Epithelial cell of esophagus (primary cell): ENCODE measurements at regions not wholly inside any gene's neighbourhood (a gene's known extent, or its start where the extent isn't known, plus 50 kb on each side); places are given as distances from the start of the nearest gene placed in this dataset.

Source experiments
- DNase-seq: peaks from one replicate; pipeline ENCODE4 v3.0.0; 2010; ENCODE audit warnings: low read depth
- H3K4me3 ChIP-seq: 2 replicates; pipeline ENCODE4 v1.5.1; 2011; ENCODE audit warnings: mild to moderate bottlenecking, low read length, control low read depth
- TF ChIP-seq, protein P1 (sequence below): IDR thresholded peaks from 2 replicates; pipeline ENCODE4 v1.5.1; 2011; ENCODE audit warnings: low read depth, mild to moderate bottlenecking, low read length, control low read depth, inconsistent platforms; ENCODE audit not compliant: insufficient read depth; ENCODE audit errors: missing control alignments

DNA sequence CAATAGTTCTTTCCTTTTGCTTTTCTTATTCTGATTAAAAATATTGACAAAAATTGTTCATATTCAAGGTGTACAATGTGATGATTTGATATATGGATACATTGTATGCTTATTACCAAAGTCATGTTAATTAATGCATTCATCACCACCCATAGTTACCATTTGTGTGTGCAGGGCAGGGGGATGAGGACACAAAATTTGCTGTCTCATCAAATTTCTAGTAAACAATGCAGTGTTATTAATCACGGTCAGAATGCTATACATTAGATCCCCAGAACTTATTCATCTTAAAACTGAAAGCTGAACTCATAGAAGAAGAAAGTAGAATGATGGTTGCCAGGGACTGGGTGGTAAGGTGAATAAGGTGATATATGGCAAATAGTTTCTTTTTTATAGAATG, 303.7 kb upstream of the SLC24A2 start:
- no peak overlapping the region for H3K4me3 ChIP-seq
- TF ChIP-seq, protein P1, sequence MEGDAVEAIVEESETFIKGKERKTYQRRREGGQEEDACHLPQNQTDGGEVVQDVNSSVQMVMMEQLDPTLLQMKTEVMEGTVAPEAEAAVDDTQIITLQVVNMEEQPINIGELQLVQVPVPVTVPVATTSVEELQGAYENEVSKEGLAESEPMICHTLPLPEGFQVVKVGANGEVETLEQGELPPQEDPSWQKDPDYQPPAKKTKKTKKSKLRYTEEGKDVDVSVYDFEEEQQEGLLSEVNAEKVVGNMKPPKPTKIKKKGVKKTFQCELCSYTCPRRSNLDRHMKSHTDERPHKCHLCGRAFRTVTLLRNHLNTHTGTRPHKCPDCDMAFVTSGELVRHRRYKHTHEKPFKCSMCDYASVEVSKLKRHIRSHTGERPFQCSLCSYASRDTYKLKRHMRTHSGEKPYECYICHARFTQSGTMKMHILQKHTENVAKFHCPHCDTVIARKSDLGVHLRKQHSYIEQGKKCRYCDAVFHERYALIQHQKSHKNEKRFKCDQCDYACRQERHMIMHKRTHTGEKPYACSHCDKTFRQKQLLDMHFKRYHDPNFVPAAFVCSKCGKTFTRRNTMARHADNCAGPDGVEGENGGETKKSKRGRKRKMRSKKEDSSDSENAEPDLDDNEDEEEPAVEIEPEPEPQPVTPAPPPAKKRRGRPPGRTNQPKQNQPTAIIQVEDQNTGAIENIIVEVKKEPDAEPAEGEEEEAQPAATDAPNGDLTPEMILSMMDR, result no peak
- DNase-seq, result no peak

DNA sequence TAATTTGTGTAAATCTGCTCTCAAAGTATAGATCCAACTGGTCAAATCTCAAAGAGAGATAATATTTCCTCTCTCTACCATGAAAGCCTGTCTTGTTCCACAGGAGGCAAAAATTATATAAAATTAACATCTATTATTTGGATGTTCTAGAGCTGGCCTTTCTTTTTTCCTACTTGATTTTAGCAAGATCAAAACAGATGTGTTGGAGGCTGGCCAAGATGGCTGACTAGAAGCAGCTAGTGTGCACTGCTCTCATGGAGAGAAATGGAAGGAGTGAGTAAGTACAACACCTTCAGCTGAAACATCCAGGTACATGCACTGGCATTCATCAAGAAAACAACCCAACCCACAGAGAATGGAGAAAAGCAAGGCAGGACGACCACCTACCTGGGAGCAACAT, 298.6 kb upstream of the SLC24A2 start:
- no peak for DNase-seq
- TF ChIP-seq, protein P1, result no peak
- no peak overlapping the region for H3K4me3 ChIP-seq

DNA sequence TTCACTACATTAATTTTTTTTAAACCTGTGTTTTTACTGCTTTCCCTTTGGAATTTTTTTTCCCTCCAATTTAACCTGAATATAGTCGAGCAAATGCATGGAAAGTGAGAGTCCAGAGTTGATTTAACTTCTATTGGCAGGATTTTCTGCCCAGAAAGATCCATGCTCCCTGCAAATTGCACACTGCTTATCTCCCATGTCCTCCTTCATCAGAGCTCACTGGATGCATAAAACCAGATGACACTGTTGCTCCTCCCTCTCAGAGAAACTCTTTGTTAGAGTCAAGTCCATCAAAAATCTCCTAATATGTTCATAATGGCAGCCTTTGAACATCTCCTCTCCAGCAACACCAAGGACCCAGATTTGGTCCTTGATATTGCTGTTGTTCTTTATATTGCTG, 297.0 kb upstream of the SLC24A2 start:
- DNase-seq, result no peak
- TF ChIP-seq, protein P1, result no peak
- no peak overlapping the region for H3K4me3 ChIP-seq

DNA sequence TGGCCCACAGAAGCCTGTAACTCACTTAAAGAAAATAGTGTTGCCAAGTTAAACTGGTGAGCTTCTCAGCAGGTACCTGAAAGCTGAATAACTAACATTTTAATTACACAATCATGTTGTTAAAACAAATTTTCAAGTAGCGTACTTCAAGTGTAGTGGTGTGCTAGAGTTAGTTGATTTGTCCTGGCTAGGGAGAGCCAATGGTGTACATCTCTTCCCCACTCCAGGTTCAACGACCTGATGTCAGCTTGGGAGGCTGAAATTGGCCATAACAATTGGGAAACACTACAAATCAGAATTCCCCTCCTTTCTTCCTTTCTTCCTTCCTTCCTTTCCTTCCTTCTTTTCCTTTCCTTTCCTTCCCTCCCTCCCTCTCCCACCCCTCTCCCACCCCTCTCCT, 295.3 kb upstream of the SLC24A2 start:
- DNase-seq, result no peak
- TF ChIP-seq, protein P1, result no peak
- H3K4me3 ChIP-seq, result no peak overlapping the region

DNA sequence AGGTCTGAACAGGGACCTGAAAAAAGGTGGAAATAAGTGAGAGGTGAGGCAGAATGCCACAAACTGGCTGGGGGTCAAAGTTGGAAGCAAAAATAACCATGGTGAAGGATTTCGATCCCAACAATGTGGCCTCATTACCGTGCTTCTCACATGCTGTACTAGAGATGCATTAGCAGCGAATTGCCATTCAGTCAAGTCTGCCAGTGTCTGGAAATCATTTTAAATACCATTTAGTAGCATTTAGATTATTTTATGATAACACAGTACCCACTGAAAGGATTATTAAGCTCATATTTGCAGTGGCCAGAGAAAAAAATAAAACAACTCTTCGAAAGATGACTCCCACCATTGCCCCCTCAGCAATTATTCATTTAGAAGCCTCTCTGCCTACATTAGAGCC, 294.6 kb upstream of the SLC24A2 start:
- H3K4me3 ChIP-seq, result no peak overlapping the region
- no peak for DNase-seq
- TF ChIP-seq, protein P1, result no peak

DNA sequence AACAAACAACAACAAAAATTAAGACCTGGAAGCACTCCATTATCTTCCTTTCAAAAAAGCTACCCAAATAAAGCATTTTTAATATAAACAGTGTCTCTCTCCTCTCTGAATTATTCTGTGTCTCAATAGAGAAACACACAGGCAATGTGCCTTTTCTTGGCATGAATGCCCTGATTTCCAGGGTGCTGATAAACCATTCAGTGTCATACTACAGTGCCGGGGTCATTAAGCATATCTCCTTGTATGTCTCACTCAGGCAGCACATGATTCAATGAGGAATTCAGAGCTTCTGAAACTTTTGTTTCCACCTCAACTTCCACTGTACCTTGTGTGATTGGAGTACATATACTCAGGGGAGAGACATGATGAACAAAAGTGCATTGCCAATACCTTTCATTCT, 294.0 kb upstream of the SLC24A2 start:
- TF ChIP-seq, protein P1, result no peak
- no peak for DNase-seq
- H3K4me3 ChIP-seq, result no peak overlapping the region

DNA sequence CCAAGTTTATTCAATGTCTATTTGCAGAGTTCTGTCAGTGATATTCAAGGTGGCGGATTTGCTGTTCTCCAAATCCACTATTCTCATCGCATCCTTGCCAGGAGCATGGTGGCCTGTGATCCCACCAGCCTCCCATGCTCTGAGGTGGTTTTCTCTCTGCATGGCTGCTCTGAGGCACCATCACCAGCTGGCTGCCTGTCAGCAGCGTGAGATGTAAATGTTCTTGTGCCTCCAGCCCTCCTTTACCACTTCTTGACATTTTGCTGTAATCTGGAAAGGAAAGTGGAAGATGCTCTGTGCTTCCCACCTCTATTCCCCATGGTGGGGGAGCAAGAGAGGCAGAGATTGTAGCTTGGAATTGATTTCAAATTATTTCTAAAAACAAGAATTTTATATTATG, 293.6 kb upstream of the SLC24A2 start:
- no peak for DNase-seq
- TF ChIP-seq, protein P1, result no peak

More for the DNA sequence above, 293.6 kb upstream of the SLC24A2 start:
- no peak overlapping the region for H3K4me3 ChIP-seq
